ENCODE measurements at regions not wholly inside any gene's neighbourhood (a gene's known extent, or its start where the extent isn't known, plus 50 kb on each side); places are given as distances from the start of the nearest gene placed in this dataset.

GRCh38 chr5:96611946-96612345 is 50.2 kb upstream of the CAST start:
- TF ChIP-seq CTCF (IDR thresholded peaks at IDR 0.05) (no peak), POLR2A (IDR thresholded peaks at IDR 0.05) (no peak), EP300 (IDR thresholded peaks at IDR 0.05) (no peak)
